Testis (tissue), 2 donors: ENCODE measurements at regions not wholly inside any gene's neighbourhood (a gene's known extent, or its start where the extent isn't known, plus 50 kb on each side); places are given as distances from the start of the nearest gene placed in this dataset.

Experiments
- DNase-seq: peaks from one replicate; pipeline ENCODE4 v3.0.0-alpha.2; 2019
- H3K27ac ChIP-seq, 2 donors: fragments of 200-600 bp; sonication (generic); one replicate each; pipeline ENCODE4 v1.5.1; 2019
- H3K27me3 ChIP-seq: fragments of 200-600 bp; sonication (generic); one replicate; pipeline ENCODE4 v1.5.1; 2019
- H3K36me3 ChIP-seq: fragments of 200-600 bp; sonication (generic); one replicate; pipeline ENCODE4 v1.5.1; 2017; ENCODE audit warnings: low read depth; ENCODE audit errors: missing control alignments
- H3K4me1 ChIP-seq: fragments of 200-600 bp; sonication (generic); one replicate; pipeline ENCODE4 v1.5.1; 2019
- H3K4me3 ChIP-seq, 2 donors: fragments of 200-600 bp; sonication (generic); one replicate each; pipeline ENCODE4 v1.5.1; 2017 to 2019
- H3K9me3 ChIP-seq: fragments of 200-600 bp; sonication (generic); one replicate; pipeline ENCODE4 v1.5.1; 2017
- CTCF ChIP-seq, 3 experiments: fragments of 450-650 bp in 2 of 3; fragments of 200-600 bp in 1 of 3; sonication (generic) in 1 of 3; IDR thresholded peaks; one replicate each; pipeline ENCODE4 v1.5.1; 2016 to 2019; ENCODE audit warnings: antibody characterized with exemption in 3 of 3, mild to moderate bottlenecking in 2 of 3, moderate library complexity in 1 of 3
- POLR2A ChIP-seq: fragments of 450-650 bp; IDR thresholded peaks from one replicate; pipeline ENCODE4 v1.6.1; 2017; ENCODE audit warnings: antibody characterized with exemption, mild to moderate bottlenecking, moderate library complexity
- WGBS, 2 donors: methylation state at CpG; one replicate each; pipeline ENCODE4 v1.1.5; 2018; 5-methylcytosine and 5-hydroxymethylcytosine counted together
- intact Hi-C: fragments of 100-400 bp; cut with DNase I; formaldehyde crosslinking; loops from one replicate; pipeline ENCODE4 v1.15.1; 2023; ENCODE audit warnings: low total_unique reads

GRCh38 chr12:33006106-33006505 is 109.5 kb upstream of the PKP2 start:
- no peak for DNase-seq
- intact Hi-C loops = no loop called here
- no peak overlapping the region for H3K27ac ChIP-seq
- no peaks in the 10 kb centered on the region for H3K9me3 ChIP-seq
- 76 to 81% methylated on average over 1 of the region's 1 CpG for WGBS, 2 donors
- TF ChIP-seq POLR2A (no peak), CTCF (IDR thresholded peaks at IDR 0.05) (no peak)
- no peaks in the 10 kb centered on the region for H3K27me3 ChIP-seq
- no peaks in the 10 kb centered on the region for H3K36me3 ChIP-seq
- no peak overlapping the region for H3K4me3 ChIP-seq
- H3K4me1 ChIP-seq = no peaks in the 10 kb centered on the region

GRCh38 chr12:33000016-33000415 is 103.4 kb upstream of the PKP2 start:
- Histone ChIP-seq H3K27ac (no peak overlapping the region), H3K4me3 (no peak overlapping the region), H3K9me3 (no peaks in the 10 kb centered on the region), H3K36me3 (no peaks in the 10 kb centered on the region), H3K27me3 (no peaks in the 10 kb centered on the region), H3K4me1 (no peaks in the 10 kb centered on the region)
- intact Hi-C loops = no loop called here
- DNase-seq = no peak
- TF ChIP-seq POLR2A = no peak
- no peak for TF ChIP-seq CTCF (IDR thresholded peaks at IDR 0.05)
- 85 to 95% methylated on average over 2 of the region's 2 CpGs for WGBS, 2 donors

- WGBS, 2 donors = 81 to 84% methylated on average over 8 of the region's 8 CpGs
- no peaks in the 10 kb centered on the region for H3K9me3 ChIP-seq
Measured at GRCh38 chr12:32997471-32997870, 100.9 kb upstream of the PKP2 start.

GRCh38 chr12:32995623-32996022 is 99.0 kb upstream of the PKP2 start:
- WGBS, 2 donors = 59 to 61% methylated on average over 2 of the region's 2 CpGs

More at GRCh38 chr12:32997471-32997870, 100.9 kb upstream of the PKP2 start:
- no peaks in the 10 kb centered on the region for H3K36me3 ChIP-seq
- no peak for TF ChIP-seq POLR2A
- TF ChIP-seq CTCF (IDR thresholded peaks at IDR 0.05) = no peak
- H3K4me1 ChIP-seq = no peaks in the 10 kb centered on the region
- H3K4me3 ChIP-seq = no peak overlapping the region
- DNase-seq = no peak
- H3K27me3 ChIP-seq = no peaks in the 10 kb centered on the region
- no peak overlapping the region for H3K27ac ChIP-seq
- intact Hi-C loops = no loop called here

More at GRCh38 chr12:32995623-32996022, 99.0 kb upstream of the PKP2 start:
- Histone ChIP-seq H3K4me3 (no peak overlapping the region), H3K27me3 (no peaks in the 10 kb centered on the region), H3K36me3 (no peaks in the 10 kb centered on the region), H3K27ac (no peak overlapping the region), H3K4me1 (no peaks in the 10 kb centered on the region), H3K9me3 (no peaks in the 10 kb centered on the region)
- no peak for DNase-seq
- TF ChIP-seq POLR2A = no peak
- TF ChIP-seq CTCF (IDR thresholded peaks at IDR 0.05) = no peak
- intact Hi-C loops = no loop called here
